ENCODE measurements at regions not wholly inside any gene's neighbourhood (a gene's known extent, or its start where the extent isn't known, plus 50 kb on each side); places are given as distances from the start of the nearest gene placed in this dataset.

DNA sequence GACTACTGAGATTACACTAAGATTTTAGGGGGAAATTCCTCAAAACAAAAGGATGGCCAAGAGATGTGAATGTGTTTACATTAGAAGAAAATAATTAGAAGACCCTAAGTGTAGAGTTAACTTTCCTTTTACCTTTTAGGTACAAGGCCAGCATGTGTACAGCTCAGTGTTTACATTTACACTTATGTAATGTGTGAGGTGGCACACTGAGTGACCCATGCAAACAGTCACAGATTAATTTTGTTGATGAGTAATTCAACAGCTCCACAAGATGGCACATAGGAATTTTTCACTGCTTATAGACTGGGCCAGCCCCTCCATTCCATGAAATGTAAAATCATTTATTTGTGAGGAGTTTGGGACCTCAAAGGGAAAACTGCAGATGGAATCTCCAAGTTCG, 90.1 kb upstream of the SLC12A2 start:
- Mint-ChIP-seq H3K27ac (no peak overlapping the region), H3K36me3 (ENCODE audit: low read depth) (no peaks in the 10 kb centered on the region), H3K27me3 (no peaks in the 10 kb centered on the region), H3K4me1 (no peaks in the 10 kb centered on the region), H3K9me3 (no peaks in the 10 kb centered on the region), H3K4me3 (no peak overlapping the region)
- ChIA-PET POLR2A (no interaction called here), CTCF (interaction anchor here (1.4 kb wide), 1 partner anchor 9 kb away, joined by 3 read pairs; no protein-coding TSS in a partner anchor)
- DNase-seq = no peak

DNA sequence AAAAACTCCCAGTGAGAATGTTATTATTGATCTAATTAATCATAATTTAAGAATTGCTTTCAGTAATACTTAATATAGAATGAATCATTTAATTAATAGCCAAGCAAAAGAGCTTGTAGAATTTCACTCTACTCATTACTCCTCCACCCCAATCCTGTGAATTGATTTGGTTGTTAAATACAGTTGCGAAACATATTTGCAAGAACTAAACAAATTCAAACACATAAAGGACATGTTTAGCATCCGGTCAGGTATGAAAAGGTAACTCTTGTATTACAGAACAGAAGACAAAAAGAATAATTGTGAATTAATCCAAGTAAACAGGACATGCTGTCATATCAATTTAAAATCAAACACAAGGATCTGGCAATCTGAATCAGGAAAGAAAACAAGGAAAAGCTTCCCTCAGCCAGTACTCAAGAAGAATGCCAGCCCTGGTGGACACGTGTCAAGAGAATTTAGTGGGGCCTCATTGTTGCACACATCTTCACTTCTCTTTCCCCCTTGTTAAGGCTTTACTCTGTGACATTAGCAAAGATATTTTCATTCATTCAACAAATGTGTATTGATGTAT, 89.4 kb upstream of the SLC12A2 start:
- Mint-ChIP-seq H3K4me3 (no peak overlapping the region), H3K36me3 (ENCODE audit: low read depth) (no peaks in the 10 kb centered on the region), H3K4me1 (no peaks in the 10 kb centered on the region), H3K27me3 (no peaks in the 10 kb centered on the region), H3K9me3 (no peaks in the 10 kb centered on the region), H3K27ac (no peak overlapping the region)
- DNase-seq = no peak
- CTCF ChIA-PET = interaction anchor here (1.4 kb wide), 1 partner anchor 9 kb away, joined by 3 read pairs; no protein-coding TSS in a partner anchor
- POLR2A ChIA-PET = no interaction called here

GRCh38 chr5:127995556-127995955, 88.0 kb upstream of the SLC12A2 start:
- Mint-ChIP-seq H3K9me3 (no peaks in the 10 kb centered on the region), H3K27ac (no peak overlapping the region), H3K36me3 (ENCODE audit: low read depth) (no peaks in the 10 kb centered on the region), H3K4me1 (no peaks in the 10 kb centered on the region), H3K27me3 (no peaks in the 10 kb centered on the region), H3K4me3 (no peak overlapping the region)
- DNase-seq = no peak
- ChIA-PET POLR2A (no interaction called here), CTCF (no interaction called here)

DNA sequence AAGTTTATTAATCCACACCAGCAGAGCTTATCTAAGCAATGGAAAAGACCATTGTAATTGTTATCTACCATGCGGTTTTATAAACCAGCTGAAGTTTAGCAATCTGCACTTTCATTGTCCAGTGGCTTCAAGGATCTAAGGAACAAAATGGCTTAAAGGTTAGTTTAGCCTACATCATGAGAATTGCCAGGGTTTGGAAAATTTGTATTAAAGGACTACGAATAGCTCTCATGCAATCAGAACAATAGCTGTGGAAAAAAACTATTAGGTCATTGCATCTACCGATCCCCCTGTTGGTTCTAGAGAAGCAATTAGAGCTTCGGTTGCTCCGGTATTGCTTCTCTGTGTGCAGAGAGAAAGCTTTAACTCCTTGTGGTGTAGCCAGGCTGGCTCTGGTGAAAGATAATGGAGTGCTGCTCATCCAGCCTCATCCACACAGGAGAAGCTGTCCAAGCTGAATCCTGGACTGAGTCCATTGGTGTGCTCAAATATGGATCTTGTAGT, 86.3 kb upstream of the SLC12A2 start:
- H3K27ac Mint-ChIP-seq = no peak overlapping the region
- no peaks in the 10 kb centered on the region for H3K9me3 Mint-ChIP-seq
- no peaks in the 10 kb centered on the region for H3K27me3 Mint-ChIP-seq
- ChIA-PET POLR2A (no interaction called here), CTCF (no interaction called here)
- H3K4me1 Mint-ChIP-seq = no peaks in the 10 kb centered on the region
- no peaks in the 10 kb centered on the region for H3K36me3 Mint-ChIP-seq (ENCODE audit: low read depth)
- DNase-seq = no peak
- no peak overlapping the region for H3K4me3 Mint-ChIP-seq

DNA sequence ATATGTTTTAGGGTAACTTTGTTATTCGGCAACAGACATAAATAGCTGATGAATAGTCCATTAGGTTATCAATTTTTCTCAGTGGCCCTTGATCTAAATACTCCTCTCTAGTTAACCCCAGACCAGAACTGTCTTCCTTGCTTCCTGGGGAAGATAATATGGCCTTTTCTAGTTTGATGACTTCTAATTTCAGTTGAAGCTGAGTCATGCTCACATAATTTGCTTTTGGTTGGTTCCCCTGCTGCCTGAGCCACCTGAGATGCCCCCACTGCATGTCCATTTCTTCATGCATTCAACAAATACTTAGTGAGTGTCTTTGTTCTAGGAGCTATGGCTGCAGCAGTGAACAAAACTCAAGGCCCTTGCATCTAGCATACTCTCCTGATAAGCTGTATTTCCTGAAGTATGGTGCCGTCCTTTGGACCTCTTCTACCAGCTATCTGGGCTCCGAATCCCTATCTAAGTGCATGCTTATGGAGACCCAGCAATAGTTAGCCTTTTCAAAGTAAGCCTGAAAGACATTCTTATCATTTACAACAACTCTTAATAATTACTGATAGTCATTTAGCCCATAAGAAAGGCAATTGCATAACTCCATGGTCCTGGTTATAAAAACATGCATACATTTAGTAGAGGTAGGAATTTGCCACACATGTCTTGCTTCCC, 84.5 kb upstream of the SLC12A2 start:
- ChIA-PET CTCF (interaction anchor here (2.0 kb wide), 1 partner anchor 8 kb away, joined by 4 read pairs; no protein-coding TSS in a partner anchor), POLR2A (no interaction called here)
- Mint-ChIP-seq H3K27me3 (no peaks in the 10 kb centered on the region), H3K9me3 (no peaks in the 10 kb centered on the region), H3K4me1 (no peaks in the 10 kb centered on the region), H3K36me3 (ENCODE audit: low read depth) (peaks cover 3% of the 10 kb centered on the region), H3K27ac (no peak overlapping the region), H3K4me3 (no peak overlapping the region)
- no peak for DNase-seq

DNA sequence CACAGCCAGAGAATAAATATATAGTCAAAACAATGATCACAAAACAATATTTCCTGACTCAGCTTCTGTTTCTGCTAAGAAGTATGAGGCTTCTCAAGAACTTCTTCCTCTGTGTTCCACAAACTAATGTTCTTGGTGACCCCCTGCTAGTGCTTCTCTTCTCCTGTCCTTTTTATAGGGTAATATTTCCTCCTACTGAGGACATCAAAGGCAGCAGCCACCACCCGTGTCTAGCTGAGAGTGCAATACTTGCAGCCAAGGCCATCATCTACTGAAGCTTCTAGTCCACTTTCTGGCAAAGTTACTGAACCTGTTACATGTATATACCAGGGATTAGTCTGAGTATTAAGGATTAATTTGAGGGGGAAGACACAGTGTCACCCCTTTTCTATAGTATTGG, 83.7 kb upstream of the SLC12A2 start:
- Mint-ChIP-seq H3K27ac (no peak overlapping the region), H3K9me3 (no peaks in the 10 kb centered on the region), H3K36me3 (ENCODE audit: low read depth) (peaks cover 3% of the 10 kb centered on the region), H3K4me3 (no peak overlapping the region), H3K27me3 (no peaks in the 10 kb centered on the region), H3K4me1 (no peaks in the 10 kb centered on the region)
- POLR2A ChIA-PET = no interaction called here
- CTCF ChIA-PET = interaction anchor here (2.0 kb wide), 1 partner anchor 9 kb away, joined by 4 read pairs; no protein-coding TSS in a partner anchor
- DNase-seq = no peak

DNA sequence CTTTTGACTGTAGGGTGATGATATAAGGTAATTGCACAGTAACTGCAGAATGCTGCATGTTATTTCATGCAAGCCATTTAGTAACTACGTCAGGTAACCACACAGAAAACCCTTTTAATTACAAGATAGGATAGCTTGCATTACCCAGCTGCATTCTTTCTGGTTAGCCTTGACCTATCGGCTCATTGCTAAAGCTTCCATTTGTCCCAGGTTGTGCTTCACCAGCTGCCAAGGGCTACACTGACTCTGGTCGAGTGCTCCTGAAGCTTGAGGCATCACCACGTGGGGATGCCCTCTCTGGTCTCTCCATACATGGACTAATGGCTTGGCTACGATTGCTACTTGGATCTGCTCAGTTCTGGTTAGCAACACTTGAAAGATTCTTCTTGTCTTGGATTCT, 81.1 kb upstream of the SLC12A2 start:
- peaks cover 3% of the 10 kb centered on the region for H3K36me3 Mint-ChIP-seq (ENCODE audit: low read depth)
- ChIA-PET CTCF (no interaction called here), POLR2A (no interaction called here)
- DNase-seq = no peak
- no peaks in the 10 kb centered on the region for H3K4me1 Mint-ChIP-seq
- no peak overlapping the region for H3K27ac Mint-ChIP-seq
- no peaks in the 10 kb centered on the region for H3K27me3 Mint-ChIP-seq
- H3K4me3 Mint-ChIP-seq = no peak overlapping the region
- H3K9me3 Mint-ChIP-seq = no peaks in the 10 kb centered on the region

GRCh38 chr5:128007939-128008338, 75.6 kb upstream of the SLC12A2 start:
- H3K4me3 Mint-ChIP-seq = no peak overlapping the region
- CTCF ChIA-PET = no interaction called here
- H3K9me3 Mint-ChIP-seq = no peaks in the 10 kb centered on the region
- no peaks in the 10 kb centered on the region for H3K27me3 Mint-ChIP-seq
- POLR2A ChIA-PET = no interaction called here
- H3K36me3 Mint-ChIP-seq (ENCODE audit: low read depth) = peaks cover 3% of the 10 kb centered on the region
- no peak overlapping the region for H3K27ac Mint-ChIP-seq
- DNase-seq = no peak
- no peaks in the 10 kb centered on the region for H3K4me1 Mint-ChIP-seq

DNA sequence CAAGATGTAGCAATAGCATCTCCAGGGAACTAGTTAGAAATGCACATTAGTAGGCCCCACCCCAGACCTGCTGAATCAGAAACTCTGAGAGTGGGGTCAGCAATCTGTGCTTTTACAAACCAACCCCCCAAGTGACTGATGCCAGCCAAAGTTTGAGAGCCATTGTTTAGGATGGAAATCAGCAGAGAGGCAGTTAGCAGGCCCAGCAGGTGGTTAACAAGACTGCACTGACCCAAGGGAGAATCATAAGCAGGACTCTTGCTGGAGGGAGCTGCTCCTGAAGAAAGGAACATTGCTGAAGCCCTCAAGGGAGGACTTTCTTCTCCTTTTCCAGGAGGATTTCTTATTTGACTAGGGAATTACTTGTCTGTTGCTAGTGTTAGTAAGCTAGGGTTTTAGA, 74.2 kb upstream of the SLC12A2 start:
- CTCF ChIA-PET = interaction anchor here (0.6 kb wide), 1 partner anchor 406 kb away, joined by 3 read pairs; no protein-coding TSS in a partner anchor
- no peaks in the 10 kb centered on the region for H3K27me3 Mint-ChIP-seq
- DNase-seq = no peak
- H3K27ac Mint-ChIP-seq = no peak overlapping the region
- no peaks in the 10 kb centered on the region for H3K36me3 Mint-ChIP-seq (ENCODE audit: low read depth)
- no peak overlapping the region for H3K4me3 Mint-ChIP-seq
- POLR2A ChIA-PET = no interaction called here
- no peaks in the 10 kb centered on the region for H3K4me1 Mint-ChIP-seq
- H3K9me3 Mint-ChIP-seq = no peaks in the 10 kb centered on the region

DNA sequence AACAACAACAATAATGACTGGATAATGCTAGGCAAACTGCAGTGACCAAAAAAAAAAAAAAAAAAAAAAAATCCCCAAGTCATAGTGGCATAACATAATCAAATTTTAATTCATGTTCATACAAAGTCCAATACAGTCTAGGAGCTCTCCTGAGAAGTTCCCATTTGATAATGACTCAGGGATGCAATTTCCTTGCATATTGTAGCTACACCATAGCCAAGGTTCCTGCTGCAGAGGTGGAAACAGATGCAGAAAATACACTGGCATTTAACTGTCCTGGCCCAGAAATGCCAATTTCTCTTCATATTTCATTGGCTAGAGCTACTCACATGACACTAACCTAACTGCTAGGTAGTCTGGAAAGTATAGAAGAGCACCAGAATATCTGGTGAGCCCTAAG, 72.2 kb upstream of the SLC12A2 start:
- ChIA-PET POLR2A (no interaction called here), CTCF (interaction anchor here (0.6 to 0.7 kb wide), 2 partner anchors 181 to 310 kb away, joined by 4 to 8 read pairs; no protein-coding TSS in a partner anchor)
- Mint-ChIP-seq H3K9me3 (no peaks in the 10 kb centered on the region), H3K27ac (no peak overlapping the region), H3K4me3 (no peak overlapping the region), H3K27me3 (no peaks in the 10 kb centered on the region), H3K4me1 (no peaks in the 10 kb centered on the region), H3K36me3 (ENCODE audit: low read depth) (no peaks in the 10 kb centered on the region)
- no peak for DNase-seq

DNA sequence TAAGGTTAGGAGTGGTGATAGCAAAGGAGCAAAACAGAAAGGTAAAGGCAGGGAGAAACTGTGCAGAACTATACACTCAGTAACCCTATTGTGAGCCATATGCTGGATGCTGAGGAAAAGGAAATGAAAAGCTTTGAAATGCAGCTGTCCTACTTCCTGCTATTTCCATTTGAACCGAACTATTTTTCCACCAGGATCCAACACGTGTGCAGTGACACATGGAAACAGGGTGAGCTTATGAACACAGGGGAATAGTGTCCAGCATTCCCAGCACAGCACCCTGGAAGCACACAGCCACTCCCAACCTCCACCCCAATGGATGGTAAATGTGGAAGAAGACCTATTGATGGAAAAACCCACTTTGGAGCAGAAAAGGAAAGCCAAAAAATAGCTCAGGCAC, 69.0 kb upstream of the SLC12A2 start:
- H3K36me3 Mint-ChIP-seq (ENCODE audit: low read depth) = no peaks in the 10 kb centered on the region
- H3K4me1 Mint-ChIP-seq = no peaks in the 10 kb centered on the region
- H3K27ac Mint-ChIP-seq = no peak overlapping the region
- DNase-seq = no peak
- no peaks in the 10 kb centered on the region for H3K27me3 Mint-ChIP-seq
- H3K4me3 Mint-ChIP-seq = no peak overlapping the region
- ChIA-PET POLR2A (no interaction called here), CTCF (no interaction called here)
- no peaks in the 10 kb centered on the region for H3K9me3 Mint-ChIP-seq

DNA sequence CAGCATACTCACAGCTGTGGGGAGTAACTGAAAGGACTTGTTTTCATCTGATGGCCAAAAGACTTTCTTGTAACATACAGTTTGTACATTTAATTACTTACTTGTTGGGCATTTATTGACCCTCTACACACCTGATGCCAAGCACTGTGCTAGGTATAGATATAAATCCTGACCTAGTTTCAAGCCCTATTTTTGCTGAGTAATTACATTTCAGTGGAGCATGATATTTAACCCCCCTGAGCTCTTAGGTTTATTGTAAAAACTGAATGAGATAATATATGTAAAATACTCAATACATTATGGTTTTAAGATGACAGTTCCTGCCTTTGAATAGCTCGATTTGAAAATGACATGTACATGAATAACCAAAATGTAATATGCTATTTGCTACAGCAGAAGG, 68.1 kb upstream of the SLC12A2 start:
- ChIA-PET CTCF (no interaction called here), POLR2A (no interaction called here)
- H3K27me3 Mint-ChIP-seq = no peaks in the 10 kb centered on the region
- no peak for DNase-seq
- H3K4me3 Mint-ChIP-seq = no peak overlapping the region
- H3K9me3 Mint-ChIP-seq = no peaks in the 10 kb centered on the region
- H3K36me3 Mint-ChIP-seq (ENCODE audit: low read depth) = no peaks in the 10 kb centered on the region
- H3K4me1 Mint-ChIP-seq = no peaks in the 10 kb centered on the region
- H3K27ac Mint-ChIP-seq = no peak overlapping the region

DNA sequence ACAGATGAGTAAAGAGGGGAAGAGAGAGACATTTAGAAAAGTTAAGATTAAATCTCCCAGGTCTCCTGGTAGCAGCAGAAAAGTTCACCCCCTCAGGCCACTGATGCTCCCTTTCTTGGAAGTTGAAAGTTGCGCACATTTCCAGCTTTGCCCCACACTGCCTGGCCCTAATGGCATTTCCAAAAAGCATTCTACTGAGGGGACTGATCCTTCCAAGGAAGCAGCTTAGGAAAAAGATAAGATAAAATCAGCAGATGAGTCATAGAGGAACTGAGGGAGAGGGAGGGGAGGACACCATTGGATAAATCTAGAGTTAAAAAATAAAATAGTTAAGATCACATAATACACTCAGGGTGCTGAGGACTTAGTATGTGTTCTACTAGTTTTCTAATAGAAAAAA, 67.6 kb upstream of the SLC12A2 start:
- no peaks in the 10 kb centered on the region for H3K27me3 Mint-ChIP-seq
- no peaks in the 10 kb centered on the region for H3K36me3 Mint-ChIP-seq (ENCODE audit: low read depth)
- no peaks in the 10 kb centered on the region for H3K4me1 Mint-ChIP-seq
- ChIA-PET CTCF (no interaction called here), POLR2A (no interaction called here)
- no peak overlapping the region for H3K4me3 Mint-ChIP-seq
- H3K9me3 Mint-ChIP-seq = no peaks in the 10 kb centered on the region
- no peak for DNase-seq
- no peak overlapping the region for H3K27ac Mint-ChIP-seq

DNA sequence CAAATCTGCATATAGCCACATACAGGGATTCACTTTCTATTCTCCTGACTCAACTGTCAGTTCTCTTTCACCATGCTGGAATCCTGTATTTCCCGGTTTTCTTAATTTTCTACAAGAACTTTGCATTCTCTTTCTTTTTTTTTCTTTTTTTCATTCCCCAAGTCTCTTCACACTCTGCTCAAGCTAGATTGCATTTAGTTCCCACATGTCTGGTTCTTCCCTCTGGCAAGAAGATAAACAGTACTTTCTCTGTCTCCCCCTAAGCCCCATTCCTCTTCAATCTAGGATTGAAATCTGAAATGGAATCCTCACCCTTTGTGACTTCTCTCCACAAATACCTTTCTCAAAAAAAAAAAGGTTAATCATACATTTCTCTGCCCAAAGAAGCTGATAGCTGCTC, 64.2 kb upstream of the SLC12A2 start:
- Mint-ChIP-seq H3K27ac (no peak overlapping the region), H3K36me3 (ENCODE audit: low read depth) (no peaks in the 10 kb centered on the region), H3K4me3 (no peak overlapping the region), H3K27me3 (no peaks in the 10 kb centered on the region), H3K4me1 (no peaks in the 10 kb centered on the region), H3K9me3 (no peaks in the 10 kb centered on the region)
- POLR2A ChIA-PET = no interaction called here
- CTCF ChIA-PET = no interaction called here
- DNase-seq = no peak

Measured in activated CD4-positive, alpha-beta T cell treated with anti-CD3 and anti-CD28 coated beads, Interleukin-2, amount 10 ng/mL, durations not matched to agents 7 days and 5 days (primary cell).